Keratinocyte (primary cell): ENCODE measurements at regions not wholly inside any gene's neighbourhood (a gene's known extent, or its start where the extent isn't known, plus 50 kb on each side); places are given as distances from the start of the nearest gene placed in this dataset.

Experiments
- DNase-seq: peaks from one replicate; pipeline ENCODE4 v3.0.0-alpha.2; 2011; ENCODE audit warnings: low read depth, missing footprints, low spot score
- FAIRE-seq: peaks from 2 replicates; lab custom pipeline; 2011; peaks lifted over from hg19 to GRCh38; lab: Jason Lieb, UNC
- H2AFZ ChIP-seq: 2 replicates; pipeline ENCODE4 v1.6.0; 2012; ENCODE audit warnings: low read length, control low read depth, inconsistent platforms; ENCODE audit not compliant: control insufficient read depth
- H3K27ac ChIP-seq: 2 replicates; pipeline ENCODE4 v1.5.1; 2011; ENCODE audit warnings: low read length; ENCODE audit not compliant: control insufficient read depth, insufficient read depth
- H3K27me3 ChIP-seq: 3 replicates; pipeline ENCODE4 v1.6.0; 2011; ENCODE audit warnings: low read length; ENCODE audit not compliant: control insufficient read depth, insufficient read depth; ENCODE audit errors: extremely low read depth
- H3K36me3 ChIP-seq, 2 experiments: 2 replicates in 1 of 2; 3 replicates in 1 of 2; pipeline ENCODE4 v1.5.1; 2011; ENCODE audit warnings: low read length in 2 of 2, mild to moderate bottlenecking in 1 of 2; ENCODE audit not compliant: control insufficient read depth in 2 of 2, insufficient read depth in 2 of 2; ENCODE audit errors: extremely low read depth in 1 of 2
- H3K4me1 ChIP-seq: 3 replicates; pipeline ENCODE4 v1.5.1; 2011; ENCODE audit warnings: low read length; ENCODE audit not compliant: control insufficient read depth, insufficient read depth; ENCODE audit errors: extremely low read depth
- H3K4me2 ChIP-seq: 3 replicates; pipeline ENCODE4 v1.6.0; 2011; ENCODE audit warnings: low read depth, low read length; ENCODE audit not compliant: control insufficient read depth, insufficient read depth; ENCODE audit errors: extremely low read depth
- H3K4me3 ChIP-seq, 3 experiments: fragments of 200-600 bp in 1 of 3; sonication (generic) in 1 of 3; 2 replicates in 2 of 3; 3 replicates in 1 of 3; pipeline ENCODE4 v1.5.1; 2011 to 2016; ENCODE audit warnings: low read length in 3 of 3, mild to moderate bottlenecking in 3 of 3, control low read depth in 2 of 3, inconsistent platforms in 1 of 3, low read depth in 1 of 3, mixed read lengths in 1 of 3, mixed run types in 1 of 3, moderate library complexity in 1 of 3; ENCODE audit not compliant: control insufficient read depth in 2 of 3, insufficient read depth in 2 of 3; ENCODE audit errors: extremely low read depth in 1 of 3
- H3K79me2 ChIP-seq: 2 replicates; pipeline ENCODE4 v1.6.0; 2012; ENCODE audit warnings: low read length; ENCODE audit not compliant: control insufficient read depth, insufficient read depth
- H3K9ac ChIP-seq: 3 replicates; pipeline ENCODE4 v1.6.0; 2011; ENCODE audit warnings: low read length; ENCODE audit not compliant: control insufficient read depth, insufficient read depth; ENCODE audit errors: extremely low read depth
- H3K9me1 ChIP-seq: 3 replicates; pipeline ENCODE4 v1.6.0; 2011; ENCODE audit warnings: low read length; ENCODE audit not compliant: control insufficient read depth, insufficient read depth; ENCODE audit errors: extremely low read depth
- H3K9me3 ChIP-seq: 2 replicates; pipeline ENCODE4 v1.5.1; 2012; ENCODE audit warnings: low read depth, low read length; ENCODE audit not compliant: control insufficient read depth
- H4K20me1 ChIP-seq: 3 replicates; pipeline ENCODE4 v1.6.0; 2011; ENCODE audit warnings: low read length; ENCODE audit not compliant: control insufficient read depth, insufficient read depth; ENCODE audit errors: extremely low read depth
- CTCF ChIP-seq, 3 experiments: IDR thresholded peaks in 1 of 3; conservative IDR thresholded peaks in 1 of 3; optimal IDR thresholded peaks in 1 of 3; 2 replicates in 2 of 3; 3 replicates in 1 of 3; pipeline versions ENCODE3 to v1.5.1; 2011; ENCODE audit warnings: low read length in 3 of 3, mild to moderate bottlenecking in 3 of 3, moderate library complexity in 2 of 3, control low read depth in 1 of 3, inconsistent platforms in 1 of 3; ENCODE audit not compliant: insufficient read depth in 2 of 3; ENCODE audit errors: extremely low read depth in 1 of 3
- EZH2 ChIP-seq: IDR thresholded peaks from one replicate; pipeline ENCODE4 v1.6.1; 2012; ENCODE audit warnings: inconsistent platforms, mild to moderate bottlenecking, low read length, moderate library complexity
- dilution Hi-C: fragments of 300-500 bp; cut with MboI; formaldehyde crosslinking; loops from one replicate; pipeline ENCODE4 v1.7.0; 2020; ENCODE audit warnings: low sequenced_read_pairs; ENCODE audit not compliant: extremely low pct_ligation_motif_present

GRCh38 chr10:65367706-65368105 lies 1558.1 kb upstream of the LRRTM3 start:
- Histone ChIP-seq H4K20me1 (no peaks in the 10 kb centered on the region), H3K4me1 (no peaks in the 10 kb centered on the region), H3K9ac (no peak overlapping the region), H3K4me2 (no peak overlapping the region), H3K79me2 (no peaks in the 10 kb centered on the region), H3K36me3 (no peaks in the 10 kb centered on the region), H3K4me3 (no peak overlapping the region), H3K27ac (no peak overlapping the region), H2AFZ (no peak overlapping the region), H3K9me3 (no peaks in the 10 kb centered on the region), H3K27me3 (no peaks in the 10 kb centered on the region), H3K9me1 (no peaks in the 10 kb centered on the region)
- FAIRE-seq = no peak
- TF ChIP-seq CTCF (optimal IDR thresholded peaks at IDR 0.05 in 1 of 3, IDR thresholded peaks at IDR 0.05 in 1 of 3, conservative IDR thresholded peaks at IDR 0.05 in 1 of 3; ENCODE audit: extremely low read depth in 1 of 3, insufficient read depth in 2 of 3, low read length in 3 of 3) = no peak
- TF ChIP-seq EZH2 = no peak
- dilution Hi-C loops = no loop called here
- DNase-seq = no peak

GRCh38 chr10:65375528-65375927 lies 1550.3 kb upstream of the LRRTM3 start:
- dilution Hi-C loops = no loop called here
- Histone ChIP-seq H2AFZ (no peak overlapping the region), H3K9me1 (no peaks in the 10 kb centered on the region), H3K4me1 (no peaks in the 10 kb centered on the region), H3K79me2 (no peaks in the 10 kb centered on the region), H4K20me1 (no peaks in the 10 kb centered on the region), H3K36me3 (no peaks in the 10 kb centered on the region), H3K9me3 (no peaks in the 10 kb centered on the region), H3K9ac (no peak overlapping the region), H3K27ac (no peak overlapping the region), H3K4me3 (no peak overlapping the region), H3K27me3 (no peaks in the 10 kb centered on the region), H3K4me2 (no peak overlapping the region)
- no peak for TF ChIP-seq EZH2
- TF ChIP-seq CTCF (optimal IDR thresholded peaks at IDR 0.05 in 1 of 3, IDR thresholded peaks at IDR 0.05 in 1 of 3, conservative IDR thresholded peaks at IDR 0.05 in 1 of 3; ENCODE audit: extremely low read depth in 1 of 3, insufficient read depth in 2 of 3, low read length in 3 of 3) = no peak
- no peak for DNase-seq
- FAIRE-seq = no peak
